ENCODE measurements at regions not wholly inside any gene's neighbourhood (a gene's known extent, or its start where the extent isn't known, plus 50 kb on each side); places are given as distances from the start of the nearest gene placed in this dataset.
A peak's percentile ranks its signal among the peaks of the same experiment; 100 is the strongest.

DNA sequence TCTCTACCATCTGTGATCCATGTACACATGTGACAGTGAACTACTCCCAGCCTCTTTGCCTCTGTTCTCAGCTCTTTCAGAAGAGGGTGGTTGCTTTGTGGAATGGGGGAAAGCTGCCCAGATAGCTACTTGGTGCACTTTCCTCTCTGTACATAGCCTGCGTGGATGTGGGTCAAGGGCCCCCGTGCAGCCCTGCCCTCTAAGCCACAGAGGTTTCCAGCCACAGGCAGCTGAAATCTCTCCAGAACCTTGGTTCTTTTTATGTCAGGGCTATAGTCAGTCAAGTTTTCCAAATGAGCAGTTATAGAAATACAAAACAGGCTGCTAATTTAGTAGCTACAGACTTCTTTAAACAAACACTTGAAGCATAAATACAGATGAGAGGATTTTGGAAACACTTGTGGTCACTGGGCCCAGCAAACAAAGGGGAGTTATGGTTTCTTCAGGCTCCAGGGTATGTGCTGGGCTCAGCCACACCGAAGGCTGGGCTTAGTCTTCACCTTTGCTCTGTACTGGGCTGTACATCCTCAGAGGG is 199.7 kb upstream of the ASIC2 start:
- Histone ChIP-seq H3K27ac (no peak overlapping the region), H3K27me3 (no peaks in the 10 kb centered on the region), H3K36me3 (no peaks in the 10 kb centered on the region), H3K9me3 (no peaks in the 10 kb centered on the region), H3K4me1 (no peaks in the 10 kb centered on the region), H3K4me3 (no peak overlapping the region)
- 25 to 83% methylated on average over 1 to 3 of the region's 3 CpGs for WGBS, 2 donors (ENCODE audit: low coverage in 1 of 2)
- ATAC-seq, result no peak
- TF ChIP-seq POLR2A (IDR thresholded peaks at IDR 0.05) (no peak), POLR2AphosphoS5 (IDR thresholded peaks at IDR 0.05) (no peak), EP300 (IDR thresholded peaks at IDR 0.05) (no peak)
- TF ChIP-seq, protein P1, sequence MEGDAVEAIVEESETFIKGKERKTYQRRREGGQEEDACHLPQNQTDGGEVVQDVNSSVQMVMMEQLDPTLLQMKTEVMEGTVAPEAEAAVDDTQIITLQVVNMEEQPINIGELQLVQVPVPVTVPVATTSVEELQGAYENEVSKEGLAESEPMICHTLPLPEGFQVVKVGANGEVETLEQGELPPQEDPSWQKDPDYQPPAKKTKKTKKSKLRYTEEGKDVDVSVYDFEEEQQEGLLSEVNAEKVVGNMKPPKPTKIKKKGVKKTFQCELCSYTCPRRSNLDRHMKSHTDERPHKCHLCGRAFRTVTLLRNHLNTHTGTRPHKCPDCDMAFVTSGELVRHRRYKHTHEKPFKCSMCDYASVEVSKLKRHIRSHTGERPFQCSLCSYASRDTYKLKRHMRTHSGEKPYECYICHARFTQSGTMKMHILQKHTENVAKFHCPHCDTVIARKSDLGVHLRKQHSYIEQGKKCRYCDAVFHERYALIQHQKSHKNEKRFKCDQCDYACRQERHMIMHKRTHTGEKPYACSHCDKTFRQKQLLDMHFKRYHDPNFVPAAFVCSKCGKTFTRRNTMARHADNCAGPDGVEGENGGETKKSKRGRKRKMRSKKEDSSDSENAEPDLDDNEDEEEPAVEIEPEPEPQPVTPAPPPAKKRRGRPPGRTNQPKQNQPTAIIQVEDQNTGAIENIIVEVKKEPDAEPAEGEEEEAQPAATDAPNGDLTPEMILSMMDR (IDR thresholded peaks at IDR 0.05), result no peak

DNA sequence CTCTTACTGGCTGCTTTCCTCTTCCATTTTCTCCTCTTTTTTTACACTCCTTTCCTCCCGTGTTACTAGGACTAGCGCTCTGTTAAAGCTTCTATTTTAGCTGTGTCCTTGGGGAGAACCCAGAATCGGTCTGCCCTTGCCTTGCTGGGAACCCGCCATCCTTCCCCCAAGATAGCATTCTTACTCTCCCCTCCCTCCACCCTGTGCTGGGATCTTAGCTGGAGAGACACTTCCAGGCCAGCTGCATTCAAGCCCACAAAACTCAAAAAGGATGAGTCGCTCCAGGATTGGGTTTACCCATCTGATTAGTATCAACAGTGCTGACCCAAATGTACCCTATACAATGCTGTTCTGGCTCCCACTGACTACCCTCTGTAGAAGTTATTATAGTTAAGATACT is 200.5 kb upstream of the ASIC2 start:
- TF ChIP-seq POLR2A (IDR thresholded peaks at IDR 0.05), result no peak
- no peak for TF ChIP-seq POLR2AphosphoS5 (IDR thresholded peaks at IDR 0.05)
- TF ChIP-seq, protein P1 (IDR thresholded peaks at IDR 0.05), result no peak
- no peak for TF ChIP-seq EP300 (IDR thresholded peaks at IDR 0.05)
- no peaks in the 10 kb centered on the region for H3K27me3 ChIP-seq
- no peaks in the 10 kb centered on the region for H3K9me3 ChIP-seq
- no peak overlapping the region for H3K4me3 ChIP-seq
- no peak overlapping the region for H3K27ac ChIP-seq
- peaks cover 0 to 3% (median 0%) of the 10 kb centered on the region in 3 donors for H3K4me1 ChIP-seq
- WGBS, 2 donors (ENCODE audit: low coverage in 1 of 2), result 61 to 76% methylated on average over 3 to 5 of the region's 5 CpGs
- H3K36me3 ChIP-seq, result no peaks in the 10 kb centered on the region
- no peak for ATAC-seq

DNA sequence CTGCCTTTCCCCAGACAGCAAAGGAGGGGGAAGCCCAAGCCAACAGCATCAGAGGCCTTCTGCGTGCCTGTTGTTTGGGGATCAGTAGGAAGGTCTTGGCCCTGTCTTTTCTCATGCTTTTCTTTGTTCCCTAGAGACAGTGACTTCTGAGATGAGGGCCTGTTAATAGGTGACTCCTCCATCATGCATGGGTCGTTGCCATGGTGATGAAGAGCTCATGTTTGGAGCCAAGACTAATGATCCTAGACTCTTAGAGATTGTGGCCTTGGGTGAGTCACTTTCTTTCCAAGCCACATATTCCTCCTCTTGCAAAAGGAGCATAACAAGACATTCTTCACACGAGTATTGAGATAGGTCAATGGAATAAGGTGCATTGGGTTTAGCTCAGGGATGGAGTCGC is 201.1 kb upstream of the ASIC2 start:
- no peak overlapping the region for H3K27ac ChIP-seq
- H3K36me3 ChIP-seq, result no peaks in the 10 kb centered on the region
- TF ChIP-seq EP300 (IDR thresholded peaks at IDR 0.05), result no peak
- no peak for TF ChIP-seq POLR2AphosphoS5 (IDR thresholded peaks at IDR 0.05)
- TF ChIP-seq, protein P1 (IDR thresholded peaks at IDR 0.05), result no peak
- no peak for TF ChIP-seq POLR2A (IDR thresholded peaks at IDR 0.05)
- H3K9me3 ChIP-seq, result no peaks in the 10 kb centered on the region
- H3K27me3 ChIP-seq, result no peaks in the 10 kb centered on the region
- 88% methylated on average over 2 of the region's 4 CpGs; no CpG with 5 or more reads in 1 of the 2 donors for WGBS, 2 donors (ENCODE audit: low coverage in 1 of 2)
- no peak for ATAC-seq
- peaks cover 0 to 4% (median 0%) of the 10 kb centered on the region in 3 donors for H3K4me1 ChIP-seq
- no peak overlapping the region for H3K4me3 ChIP-seq

DNA sequence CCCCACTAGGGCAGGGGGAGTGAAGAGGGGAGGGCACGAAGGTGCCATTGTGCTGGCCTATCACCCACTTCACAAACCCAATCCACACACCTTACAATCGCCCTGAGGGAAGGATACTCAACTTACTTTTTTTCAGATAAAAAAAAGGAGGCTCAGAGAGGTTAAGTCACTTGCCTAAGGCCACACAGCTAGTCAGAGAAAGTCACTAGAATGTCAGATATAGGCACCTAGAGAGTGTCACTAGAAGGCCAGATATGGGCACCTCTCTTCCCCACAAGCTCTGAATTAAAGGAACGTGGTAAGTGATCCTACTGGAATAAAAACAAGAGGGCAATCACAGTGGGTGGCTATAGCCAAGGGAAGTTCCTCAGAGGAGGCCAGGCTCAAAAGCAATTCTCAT is 204.5 kb upstream of the ASIC2 start:
- WGBS, 2 donors (ENCODE audit: low coverage in 1 of 2), result 73 to 85% methylated on average over 2 to 3 of the region's 3 CpGs
- no peaks in the 10 kb centered on the region for H3K9me3 ChIP-seq
- no peak overlapping the region for H3K27ac ChIP-seq
- TF ChIP-seq EP300 (IDR thresholded peaks at IDR 0.05) (no peak), POLR2AphosphoS5 (IDR thresholded peaks at IDR 0.05) (no peak)
- TF ChIP-seq, protein P1 (IDR thresholded peaks at IDR 0.05), result no peak
- peaks cover 8% of the 10 kb centered on the region for H3K27me3 ChIP-seq
- peaks cover 0 to 4% (median 0%) of the 10 kb centered on the region in 3 donors for H3K4me1 ChIP-seq
- ATAC-seq, result no peak
- H3K4me3 ChIP-seq, result no peak overlapping the region
- H3K36me3 ChIP-seq, result no peaks in the 10 kb centered on the region

DNA sequence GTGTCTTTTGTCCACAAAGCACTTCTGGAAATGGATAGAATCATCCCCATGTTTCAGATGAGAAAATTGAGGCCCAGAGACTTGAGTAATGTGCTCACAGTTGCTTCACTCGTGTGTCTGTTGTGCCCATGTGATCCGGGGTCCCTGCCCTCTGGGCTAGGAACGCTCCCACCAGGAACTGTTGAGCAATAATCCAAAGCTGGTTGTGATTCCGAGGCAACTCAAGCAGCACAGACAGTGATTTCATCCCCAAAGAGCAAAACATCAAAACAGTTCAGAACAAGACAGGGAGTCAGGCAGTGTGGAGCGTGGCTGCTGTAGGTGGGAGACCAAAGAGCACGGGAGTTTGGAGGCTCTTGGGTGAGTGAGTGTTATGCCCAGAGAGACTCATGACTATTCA is 205.0 kb upstream of the ASIC2 start:
- Histone ChIP-seq H3K27ac (peak overlapping the region in 1 of 4 donors; percentile 33), H3K9me3 (no peaks in the 10 kb centered on the region), H3K36me3 (no peaks in the 10 kb centered on the region), H3K4me1 (peaks cover 0 to 4% (median 0%) of the 10 kb centered on the region in 3 donors), H3K27me3 (peaks cover 12% of the 10 kb centered on the region), H3K4me3 (no peak overlapping the region)
- TF ChIP-seq POLR2A (IDR thresholded peaks at IDR 0.05) (no peak), POLR2AphosphoS5 (IDR thresholded peaks at IDR 0.05) (no peak), EP300 (IDR thresholded peaks at IDR 0.05) (no peak)
- TF ChIP-seq, protein P1 (IDR thresholded peaks at IDR 0.05), result no peak
- ATAC-seq, result peak; percentile 73
- 46 to 60% methylated on average over 1 to 6 of the region's 6 CpGs for WGBS, 2 donors (ENCODE audit: low coverage in 1 of 2)

Data from gastroesophageal sphincter (tissue), 4 donors.